Left kidney (tissue), 1 donor: ENCODE measurements at regions not wholly inside any gene's neighbourhood (a gene's known extent, or its start where the extent isn't known, plus 50 kb on each side); places are given as distances from the start of the nearest gene placed in this dataset.

Experiments used
- DNase-seq: peaks from one replicate; pipeline ENCODE4 v3.0.0-alpha.2; 2013

GRCh38 chr9:75616841-75617566 is 273.5 kb upstream of the PCSK5 start:
- DNase-seq: no peak

- DNase-seq: no peak
Observed at GRCh38 chr9:75623462-75623861, 267.0 kb upstream of the PCSK5 start.

DNA sequence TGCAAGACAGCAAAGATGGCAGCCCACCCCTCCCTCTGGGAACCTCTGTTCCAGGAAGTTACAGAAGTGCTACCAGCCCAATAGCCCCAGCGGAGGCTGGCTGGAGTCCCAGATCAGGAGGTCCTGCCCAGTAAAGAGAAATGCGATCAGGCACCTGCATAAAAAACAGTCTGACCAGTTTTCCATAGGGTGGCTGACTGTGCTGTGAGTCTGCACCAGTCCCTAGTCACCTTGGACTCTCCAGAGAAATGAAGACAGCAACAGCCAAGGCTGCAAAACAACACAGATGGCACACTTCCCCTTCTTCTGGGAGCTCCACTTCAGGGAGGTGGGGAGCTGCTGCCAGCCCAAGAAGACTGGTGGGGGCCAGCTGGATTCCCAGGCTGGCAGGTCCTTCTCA is 265.5 kb upstream of the PCSK5 start:
- no peak for DNase-seq

- DNase-seq: no peak
Observed at GRCh38 chr9:75626860-75627259, 263.6 kb upstream of the PCSK5 start.

DNA sequence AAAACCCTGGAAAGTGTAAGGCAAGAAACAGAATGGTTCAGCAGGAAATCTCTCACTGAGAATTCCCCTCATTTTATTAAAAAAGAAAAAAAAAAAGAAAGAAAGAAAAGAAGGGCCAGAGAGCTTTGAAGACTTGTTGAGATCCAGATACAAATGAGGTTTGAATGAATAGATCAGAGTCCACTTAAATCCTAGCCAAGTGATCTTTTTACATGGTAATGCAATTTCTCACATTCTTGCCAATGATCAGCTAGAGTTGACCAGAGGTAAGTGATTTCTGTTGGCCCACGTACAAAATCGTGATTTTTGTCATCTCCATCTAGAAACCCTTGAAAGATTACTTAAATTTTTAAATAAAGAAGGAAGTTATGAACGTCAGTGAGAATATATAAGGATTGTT is 261.5 kb upstream of the PCSK5 start:
- no peak for DNase-seq

GRCh38 chr9:75633451-75634057 is 256.9 kb upstream of the PCSK5 start:
- DNase-seq: no peak

DNA sequence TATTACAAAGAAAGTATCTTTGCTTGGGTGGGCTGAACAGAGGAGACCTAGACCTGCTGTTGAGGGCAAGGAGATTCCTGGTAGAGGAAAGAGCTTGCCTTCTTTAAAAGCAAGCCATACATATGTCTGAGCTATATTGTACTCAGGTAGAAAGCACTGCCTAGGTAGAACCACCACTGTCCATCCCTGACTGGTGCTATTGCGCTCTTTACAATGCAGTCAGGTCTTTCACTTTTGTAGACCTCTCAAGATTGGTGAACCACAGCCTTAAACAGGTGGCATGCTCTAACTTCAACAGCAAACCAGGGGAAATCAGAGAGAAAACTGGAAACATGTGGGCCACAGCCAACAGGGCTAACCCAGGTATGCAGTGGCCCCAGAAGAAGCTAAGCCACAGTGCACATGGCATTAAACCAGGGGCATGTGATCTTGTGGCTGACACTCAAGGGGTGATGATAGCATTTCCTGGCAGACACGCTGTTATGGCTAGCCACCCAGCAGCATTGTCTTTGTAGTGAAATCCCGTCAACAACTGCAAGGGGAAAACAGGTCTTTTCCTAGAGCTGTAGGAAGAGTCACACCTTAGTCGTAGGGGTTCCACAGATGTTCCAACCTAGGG is 253.9 kb upstream of the PCSK5 start:
- DNase-seq: no peak

DNA sequence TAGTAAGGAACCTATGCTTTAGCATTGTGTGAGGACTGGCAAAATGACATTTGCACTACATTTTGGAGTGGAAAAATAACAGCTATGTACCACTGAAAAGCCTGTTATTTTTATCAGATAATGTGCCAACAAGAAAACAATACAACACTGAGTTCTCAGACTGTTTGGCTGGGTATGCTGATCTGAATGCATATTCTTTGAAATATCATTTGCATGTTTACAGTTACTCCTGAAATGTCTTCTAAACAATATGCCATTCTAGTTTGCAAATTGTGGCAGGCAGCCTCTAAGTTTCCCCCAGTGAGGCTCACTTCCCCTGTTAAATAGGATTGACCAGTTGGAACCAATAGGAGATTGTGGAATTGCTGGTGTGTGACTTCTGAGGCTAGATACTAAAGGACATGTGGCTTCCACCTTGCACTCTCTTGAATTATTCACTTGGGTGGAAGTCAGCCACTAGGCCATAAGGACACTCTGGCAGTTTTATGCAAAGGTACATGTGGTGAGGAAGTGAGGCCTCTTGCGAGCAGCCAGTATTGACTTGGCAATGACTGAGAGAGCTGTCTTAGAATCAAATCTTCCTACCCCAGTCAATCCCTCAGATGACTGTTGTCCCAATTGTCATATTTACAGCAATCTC is 250.4 kb upstream of the PCSK5 start:
- no peak for DNase-seq

DNA sequence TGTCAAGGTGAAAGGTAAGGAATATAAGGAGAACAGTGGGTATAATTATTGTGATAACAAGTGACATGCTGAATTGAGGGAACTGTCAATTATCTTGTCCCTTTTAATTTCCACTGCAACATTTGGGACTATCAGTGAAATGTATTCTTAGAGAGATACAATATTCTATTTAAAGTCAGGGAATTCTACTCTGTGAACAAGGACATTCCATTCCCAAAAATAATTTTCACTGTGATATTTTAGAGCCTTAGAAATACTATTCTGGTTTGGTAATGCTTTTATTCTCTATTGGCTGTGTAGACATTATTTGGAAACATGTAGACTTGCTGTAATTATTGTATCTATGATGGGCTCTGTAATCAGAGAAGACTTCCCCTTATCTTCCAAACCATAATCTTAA is 248.0 kb upstream of the PCSK5 start:
- no peak for DNase-seq

GRCh38 chr9:75644649-75645048 is 245.8 kb upstream of the PCSK5 start:
- DNase-seq: no peak

- no peak for DNase-seq
Observed at GRCh38 chr9:75648034-75648433, 242.4 kb upstream of the PCSK5 start.

DNA sequence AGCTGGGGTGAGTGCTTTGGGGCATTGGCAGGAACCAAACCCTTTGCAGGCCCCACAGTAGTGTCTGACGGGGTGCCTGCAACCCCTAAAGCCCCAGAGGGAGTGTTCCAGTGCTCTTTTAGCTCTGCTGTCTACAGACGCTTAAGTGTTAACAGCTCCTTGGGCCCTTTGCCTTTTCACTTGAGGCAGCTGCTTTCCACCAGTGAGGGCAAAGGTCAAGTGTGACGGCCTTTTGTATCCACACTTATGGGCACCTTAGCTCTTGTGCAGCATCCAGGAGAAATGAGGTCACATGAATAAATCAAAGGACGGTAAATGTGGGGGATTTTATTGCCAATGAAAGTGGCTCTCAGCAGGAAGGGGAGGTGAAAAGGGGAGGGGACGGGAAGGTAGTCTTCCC is 241.4 kb upstream of the PCSK5 start:
- no peak for DNase-seq

GRCh38 chr9:75651709-75652108 is 238.8 kb upstream of the PCSK5 start:
- DNase-seq: no peak

GRCh38 chr9:75653335-75653734 is 237.1 kb upstream of the PCSK5 start:
- no peak for DNase-seq

DNA sequence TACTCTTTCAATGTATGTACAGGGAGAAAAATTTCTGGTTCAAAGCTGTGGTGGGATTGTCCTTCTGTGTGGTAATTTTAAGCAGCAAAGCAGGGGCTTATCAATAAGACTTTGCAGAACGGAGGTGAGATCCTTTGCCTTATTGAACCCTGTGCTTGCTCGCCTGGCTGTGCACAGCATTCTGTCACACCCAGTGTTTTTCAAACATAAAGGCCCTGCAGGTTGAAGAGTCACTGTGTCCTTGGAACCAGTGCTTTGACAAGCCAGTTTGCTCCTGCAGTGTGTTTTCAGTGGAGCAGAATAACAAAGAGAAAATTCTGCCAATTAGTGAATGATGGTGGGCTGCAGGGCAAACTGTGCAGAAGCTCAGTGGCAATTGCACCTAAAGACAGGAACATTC is 236.7 kb upstream of the PCSK5 start:
- DNase-seq: no peak

- no peak for DNase-seq
Observed at GRCh38 chr9:75657015-75657414, 233.5 kb upstream of the PCSK5 start.

GRCh38 chr9:75658301-75658905 is 232.1 kb upstream of the PCSK5 start:
- no peak for DNase-seq

GRCh38 chr9:75664597-75664996 is 225.9 kb upstream of the PCSK5 start:
- no peak for DNase-seq

- DNase-seq: no peak
Observed at GRCh38 chr9:75666856-75667554, 223.5 kb upstream of the PCSK5 start.

- no peak for DNase-seq
Observed at GRCh38 chr9:75669721-75670120, 220.8 kb upstream of the PCSK5 start.

DNA sequence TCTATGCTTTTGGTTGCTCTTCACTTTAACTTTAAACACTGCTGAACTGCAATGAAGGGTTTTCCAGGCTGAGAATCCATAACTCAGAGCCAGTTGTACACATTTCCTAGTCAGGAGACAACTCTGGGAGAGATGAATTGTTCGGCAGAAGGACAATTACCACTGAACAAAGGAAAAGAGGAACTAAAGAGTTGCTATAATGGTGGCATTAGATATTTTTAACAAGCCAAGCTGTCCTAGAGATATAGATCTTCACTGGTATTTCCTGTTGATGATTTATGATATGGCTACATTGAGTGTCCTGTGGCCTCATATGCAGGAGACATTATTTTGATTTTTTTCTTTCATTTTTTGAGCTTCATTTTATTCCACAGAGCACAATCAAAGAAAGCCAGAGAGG is 219.1 kb upstream of the PCSK5 start:
- DNase-seq: no peak

GRCh38 chr9:75672478-75672877 is 218.0 kb upstream of the PCSK5 start:
- no peak for DNase-seq
